Gastrocnemius medialis (tissue), 4 donors: ENCODE measurements at regions not wholly inside any gene's neighbourhood (a gene's known extent, or its start where the extent isn't known, plus 50 kb on each side); places are given as distances from the start of the nearest gene placed in this dataset.

Experiments
- ATAC-seq, 2 donors: fragments of 150-250 bp; one replicate each; pipeline ENCODE4 v1.9.1; 2016
- DNase-seq, 2 donors: peaks; one replicate each; pipeline ENCODE4 v3.0.0-alpha.2; 2019
- H3K27ac ChIP-seq, 4 donors: fragments of 200-600 bp; sonication (generic); 1 replicate in 1 of 4; 2 replicates in 3 of 4; pipeline ENCODE4 v1.5.1; 2016 to 2018; ENCODE audit warnings: mild to moderate bottlenecking in 2 of 4, moderate library complexity in 1 of 4
- H3K27me3 ChIP-seq, 3 donors: fragments of 200-600 bp; sonication (generic) in 2 of 3; 1 replicate in 1 of 3; 2 replicates in 2 of 3; pipeline versions ENCODE4 v1.5.1 to v1.6.0; 2016 to 2019; ENCODE audit warnings: mild to moderate bottlenecking in 1 of 3, moderate library complexity in 1 of 3
- H3K36me3 ChIP-seq, 2 donors: fragments of 200-600 bp; sonication (generic) in 1 of 2; one replicate each; pipeline ENCODE4 v1.5.1; 2017 to 2018
- H3K4me1 ChIP-seq, 2 donors: fragments of 200-600 bp; sonication (generic) in 1 of 2; one replicate each; pipeline ENCODE4 v1.5.1; 2016 to 2017; ENCODE audit warnings: mild to moderate bottlenecking in 2 of 2
- H3K4me3 ChIP-seq, 4 donors: fragments of 200-600 bp; sonication (generic) in 3 of 4; 1 replicate in 1 of 4; 2 replicates in 3 of 4; pipeline ENCODE4 v1.5.1; 2016 to 2019; ENCODE audit warnings: mild to moderate bottlenecking in 2 of 4
- H3K9me3 ChIP-seq, 3 donors: fragments of 200-600 bp; sonication (generic) in 2 of 3; 1 replicate in 1 of 3; 2 replicates in 2 of 3; pipeline ENCODE4 v1.5.1; 2016 to 2019
- CTCF ChIP-seq, 5 experiments: fragments of 450-650 bp in 3 of 5; fragments of 200-600 bp in 2 of 5; sonication (generic) in 2 of 5; IDR thresholded peaks in 4 of 5; conservative IDR thresholded peaks in 1 of 5; 1 replicate in 4 of 5; 2 replicates in 1 of 5; pipeline ENCODE4 v1.5.1; 2016 to 2019; ENCODE audit warnings: antibody characterized with exemption in 5 of 5, mild to moderate bottlenecking in 3 of 5, moderate library complexity in 3 of 5
- POLR2A ChIP-seq, 2 donors: fragments of 450-650 bp; IDR thresholded peaks; one replicate each; pipeline ENCODE4 v1.6.1; 2017; ENCODE audit warnings: antibody characterized with exemption in 2 of 2, mild to moderate bottlenecking in 2 of 2, moderate library complexity in 2 of 2
- in situ Hi-C, 4 donors: fragments of 200-750 bp; cut with MboI; loops; one replicate each; pipeline versions ENCODE4 v1.15.0 to v1.8.0; 2017; ENCODE audit warnings: low sequenced_read_pairs in 4 of 4
- intact Hi-C: fragments of 100-400 bp; cut with DNase I; formaldehyde crosslinking; loops from one replicate; pipeline ENCODE4 v1.15.1; 2023; ENCODE audit warnings: low total_unique reads

DNA sequence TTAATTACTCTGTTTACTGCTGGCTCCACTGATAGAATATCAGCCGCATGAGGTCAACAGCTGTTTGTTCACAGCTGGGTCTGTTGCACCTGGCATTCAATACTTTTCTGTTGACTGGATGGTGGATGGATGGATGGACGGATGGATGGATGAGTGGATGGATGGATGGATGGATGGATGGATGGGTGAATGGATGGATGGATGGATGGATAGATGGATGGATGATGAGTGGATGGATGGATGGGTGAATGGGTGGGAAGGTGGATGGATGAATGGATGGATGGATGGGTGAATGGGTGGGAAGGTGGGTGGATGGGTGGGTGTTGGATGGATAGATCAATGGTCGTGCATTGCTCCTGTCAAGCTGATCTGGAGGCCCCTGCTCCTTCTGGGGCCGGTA, 422.2 kb upstream of the SULF2 start:
- intact Hi-C loops (no loop called here), in situ Hi-C loops (loop anchor here in 1 of 4 donors (25.0 kb wide), 1 partner anchor 105 kb away; no protein-coding TSS in a partner anchor)
- Histone ChIP-seq H3K9me3 (no peaks in the 10 kb centered on the region), H3K27me3 (no peaks in the 10 kb centered on the region), H3K4me3 (no peak overlapping the region), H3K36me3 (no peaks in the 10 kb centered on the region), H3K27ac (no peak overlapping the region), H3K4me1 (no peaks in the 10 kb centered on the region)
- ATAC-seq: no peak
- no peak for DNase-seq
- no peak for TF ChIP-seq CTCF (IDR thresholded peaks at IDR 0.05 in 4 of 5, conservative IDR thresholded peaks at IDR 0.05 in 1 of 5)
- no peak for TF ChIP-seq POLR2A (IDR thresholded peaks at IDR 0.05)

- no peaks in the 10 kb centered on the region for H3K9me3 ChIP-seq
- ATAC-seq: no peak
- H3K36me3 ChIP-seq: no peaks in the 10 kb centered on the region
- no peaks in the 10 kb centered on the region for H3K27me3 ChIP-seq
- DNase-seq: no peak
- TF ChIP-seq POLR2A (IDR thresholded peaks at IDR 0.05): no peak
- no peak for TF ChIP-seq CTCF (IDR thresholded peaks at IDR 0.05 in 4 of 5, conservative IDR thresholded peaks at IDR 0.05 in 1 of 5)
- in situ Hi-C loops: loop anchor here in 1 of 4 donors (25.0 kb wide), 1 partner anchor 107 kb away; no protein-coding TSS in a partner anchor
- H3K27ac ChIP-seq: no peak overlapping the region
- H3K4me1 ChIP-seq: no peaks in the 10 kb centered on the region
- no peak overlapping the region for H3K4me3 ChIP-seq
- intact Hi-C loops: no loop called here
Measured at GRCh38 chr20:48205786-48206185, 420.5 kb upstream of the SULF2 start.

DNA sequence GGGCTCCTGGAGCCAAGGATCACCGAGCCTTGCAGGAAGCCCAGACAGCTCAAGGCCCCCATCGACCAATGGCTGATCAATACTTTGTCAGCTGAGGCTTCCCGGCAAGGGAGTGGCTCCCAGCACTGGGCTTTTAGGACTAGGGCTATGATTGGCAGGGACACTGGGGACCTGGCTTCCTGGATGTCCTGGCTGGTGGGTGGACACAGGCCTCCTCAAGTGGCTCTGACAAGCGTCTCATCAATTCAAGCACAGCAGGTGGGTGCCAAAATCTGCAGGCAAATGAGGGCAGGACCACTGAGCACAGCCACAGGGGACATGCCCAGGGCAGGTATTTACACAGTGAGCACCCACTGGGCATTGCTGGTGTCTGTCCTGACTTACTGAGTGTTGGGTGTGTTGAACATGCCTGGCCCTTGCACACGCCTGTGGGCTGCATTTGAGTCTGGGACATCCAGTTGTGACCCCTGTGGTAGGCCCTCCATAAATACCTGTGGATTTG, 420.1 kb upstream of the SULF2 start:
- no peak overlapping the region for H3K4me3 ChIP-seq
- TF ChIP-seq POLR2A (IDR thresholded peaks at IDR 0.05) (no peak), CTCF (IDR thresholded peaks at IDR 0.05 in 4 of 5, conservative IDR thresholded peaks at IDR 0.05 in 1 of 5) (no peak)
- in situ Hi-C loops: loop anchor here in 1 of 4 donors (25.0 kb wide), 1 partner anchor 107 kb away; no protein-coding TSS in a partner anchor

GRCh38 chr20:48204499-48204898, 419.2 kb upstream of the SULF2 start:
- H3K4me1 ChIP-seq: no peaks in the 10 kb centered on the region
- ATAC-seq: no peak
- in situ Hi-C loops: loop anchor here in 1 of 4 donors (25.0 kb wide), 1 partner anchor 108 kb away; no protein-coding TSS in a partner anchor

More for the DNA sequence above, 420.1 kb upstream of the SULF2 start:
- Histone ChIP-seq H3K27me3 (no peaks in the 10 kb centered on the region), H3K36me3 (no peaks in the 10 kb centered on the region), H3K9me3 (no peaks in the 10 kb centered on the region), H3K4me1 (no peaks in the 10 kb centered on the region), H3K27ac (no peak overlapping the region)
- intact Hi-C loops: no loop called here
- no peak for ATAC-seq
- DNase-seq: no peak

More at GRCh38 chr20:48204499-48204898, 419.2 kb upstream of the SULF2 start:
- no peak for DNase-seq
- Histone ChIP-seq H3K27ac (no peak overlapping the region), H3K27me3 (no peaks in the 10 kb centered on the region), H3K36me3 (no peaks in the 10 kb centered on the region), H3K9me3 (no peaks in the 10 kb centered on the region), H3K4me3 (no peak overlapping the region)
- TF ChIP-seq POLR2A (IDR thresholded peaks at IDR 0.05) (no peak), CTCF (IDR thresholded peaks at IDR 0.05 in 4 of 5, conservative IDR thresholded peaks at IDR 0.05 in 1 of 5) (no peak)
- intact Hi-C loops: no loop called here
